ENCODE measurements at regions not wholly inside any gene's neighbourhood (a gene's known extent, or its start where the extent isn't known, plus 50 kb on each side); places are given as distances from the start of the nearest gene placed in this dataset.
"Not testable (repeated sequence)": the region's sequence is repeated elsewhere in the genome, so short reads cannot be mapped to it uniquely, and the experiment has no call there.

- H3K27ac ChIP-seq (ENCODE audit: low read depth, low read length, poor library complexity, severe bottlenecking): no peak overlapping the region
- no peak for TF ChIP-seq EZH2 (IDR thresholded peaks at IDR 0.05; ENCODE audit: borderline replicate concordance, low read length)
- no peak for TF ChIP-seq CTCF (IDR thresholded peaks at IDR 0.05; ENCODE audit: low read length)
- H3K4me3 ChIP-seq (ENCODE audit: low read depth, low read length, poor library complexity, severe bottlenecking): no peak overlapping the region
- H3K4me2 ChIP-seq (ENCODE audit: low read length): no peak overlapping the region
- H3K27me3 ChIP-seq (ENCODE audit: insufficient read depth, low read length): no peaks in the 10 kb centered on the region
- H3F3A ChIP-seq (ENCODE audit: insufficient read depth, low read length): no peaks in the 10 kb centered on the region
- no peaks in the 10 kb centered on the region for H3K4me1 ChIP-seq (ENCODE audit: insufficient read depth, low read length, severe bottlenecking)
- no peaks in the 10 kb centered on the region for H3K36me3 ChIP-seq (ENCODE audit: insufficient read depth, low read length)
- no peak overlapping the region for H2AFZ ChIP-seq (ENCODE audit: low read length)
- no peaks in the 10 kb centered on the region for H3K9me3 ChIP-seq (ENCODE audit: low read length)
- no peak overlapping the region for H3K9ac ChIP-seq (ENCODE audit: low read length)
- no peaks in the 10 kb centered on the region for H4K20me1 ChIP-seq (ENCODE audit: insufficient read depth, low read length)
- H3K9me2 ChIP-seq (ENCODE audit: low read depth, low read length): no peaks in the 10 kb centered on the region
- H3K79me2 ChIP-seq (ENCODE audit: insufficient read depth, low read length): no peaks in the 10 kb centered on the region
These were observed 90.3 kb upstream of the RANBP6 start for GRCh38 chr9:6105738-6106137.

- H4K20me1 ChIP-seq (ENCODE audit: insufficient read depth, low read length); H2AFZ ChIP-seq (ENCODE audit: low read length); H3K79me2 ChIP-seq (ENCODE audit: insufficient read depth, low read length); H3K27ac ChIP-seq (ENCODE audit: low read depth, low read length, poor library complexity, severe bottlenecking); H3K4me2 ChIP-seq (ENCODE audit: low read length); H3K9me2 ChIP-seq (ENCODE audit: low read depth, low read length); H3K9ac ChIP-seq (ENCODE audit: low read length); H3K4me3 ChIP-seq (ENCODE audit: low read depth, low read length, poor library complexity, severe bottlenecking); H3K9me3 ChIP-seq (ENCODE audit: low read length); H3F3A ChIP-seq (ENCODE audit: insufficient read depth, low read length); H3K4me1 ChIP-seq (ENCODE audit: insufficient read depth, low read length, severe bottlenecking); H3K27me3 ChIP-seq (ENCODE audit: insufficient read depth, low read length); H3K36me3 ChIP-seq (ENCODE audit: insufficient read depth, low read length): not testable (repeated sequence)
These were observed 89.0 kb upstream of the RANBP6 start for GRCh38 chr9:6104406-6104805.

- H2AFZ ChIP-seq (ENCODE audit: low read length); H3K9me3 ChIP-seq (ENCODE audit: low read length); H3F3A ChIP-seq (ENCODE audit: insufficient read depth, low read length); H3K4me1 ChIP-seq (ENCODE audit: insufficient read depth, low read length, severe bottlenecking); H3K79me2 ChIP-seq (ENCODE audit: insufficient read depth, low read length); H4K20me1 ChIP-seq (ENCODE audit: insufficient read depth, low read length); H3K4me3 ChIP-seq (ENCODE audit: low read depth, low read length, poor library complexity, severe bottlenecking); H3K9ac ChIP-seq (ENCODE audit: low read length); H3K27ac ChIP-seq (ENCODE audit: low read depth, low read length, poor library complexity, severe bottlenecking); H3K4me2 ChIP-seq (ENCODE audit: low read length); H3K27me3 ChIP-seq (ENCODE audit: insufficient read depth, low read length); H3K9me2 ChIP-seq (ENCODE audit: low read depth, low read length); H3K36me3 ChIP-seq (ENCODE audit: insufficient read depth, low read length): not testable (repeated sequence)
These were observed 88.5 kb upstream of the RANBP6 start for GRCh38 chr9:6103911-6104310.

GRCh38 chr9:6102336-6102987 is 87.0 kb upstream of the RANBP6 start:
- not testable (repeated sequence) for H2AFZ ChIP-seq (ENCODE audit: low read length); H3K9me3 ChIP-seq (ENCODE audit: low read length); H3K9ac ChIP-seq (ENCODE audit: low read length); H3K4me1 ChIP-seq (ENCODE audit: insufficient read depth, low read length, severe bottlenecking); H3K79me2 ChIP-seq (ENCODE audit: insufficient read depth, low read length); H3K4me2 ChIP-seq (ENCODE audit: low read length); H3K27me3 ChIP-seq (ENCODE audit: insufficient read depth, low read length); H3K27ac ChIP-seq (ENCODE audit: low read depth, low read length, poor library complexity, severe bottlenecking); H3K9me2 ChIP-seq (ENCODE audit: low read depth, low read length); H4K20me1 ChIP-seq (ENCODE audit: insufficient read depth, low read length); H3K36me3 ChIP-seq (ENCODE audit: insufficient read depth, low read length); H3K4me3 ChIP-seq (ENCODE audit: low read depth, low read length, poor library complexity, severe bottlenecking); H3F3A ChIP-seq (ENCODE audit: insufficient read depth, low read length)

- H2AFZ ChIP-seq (ENCODE audit: low read length); H3K9me2 ChIP-seq (ENCODE audit: low read depth, low read length); H3K9ac ChIP-seq (ENCODE audit: low read length); H3K27ac ChIP-seq (ENCODE audit: low read depth, low read length, poor library complexity, severe bottlenecking); H3F3A ChIP-seq (ENCODE audit: insufficient read depth, low read length); H3K4me2 ChIP-seq (ENCODE audit: low read length); H4K20me1 ChIP-seq (ENCODE audit: insufficient read depth, low read length); H3K27me3 ChIP-seq (ENCODE audit: insufficient read depth, low read length); H3K4me3 ChIP-seq (ENCODE audit: low read depth, low read length, poor library complexity, severe bottlenecking); H3K79me2 ChIP-seq (ENCODE audit: insufficient read depth, low read length); H3K9me3 ChIP-seq (ENCODE audit: low read length); H3K36me3 ChIP-seq (ENCODE audit: insufficient read depth, low read length); H3K4me1 ChIP-seq (ENCODE audit: insufficient read depth, low read length, severe bottlenecking): not testable (repeated sequence)
These were observed 86.3 kb upstream of the RANBP6 start for GRCh38 chr9:6101725-6102124.

- H3F3A ChIP-seq (ENCODE audit: insufficient read depth, low read length); H3K27me3 ChIP-seq (ENCODE audit: insufficient read depth, low read length); H3K9me2 ChIP-seq (ENCODE audit: low read depth, low read length); H3K36me3 ChIP-seq (ENCODE audit: insufficient read depth, low read length); H2AFZ ChIP-seq (ENCODE audit: low read length); H3K9me3 ChIP-seq (ENCODE audit: low read length); H3K27ac ChIP-seq (ENCODE audit: low read depth, low read length, poor library complexity, severe bottlenecking); H3K4me1 ChIP-seq (ENCODE audit: insufficient read depth, low read length, severe bottlenecking); H3K9ac ChIP-seq (ENCODE audit: low read length); H4K20me1 ChIP-seq (ENCODE audit: insufficient read depth, low read length); H3K4me2 ChIP-seq (ENCODE audit: low read length); H3K4me3 ChIP-seq (ENCODE audit: low read depth, low read length, poor library complexity, severe bottlenecking); H3K79me2 ChIP-seq (ENCODE audit: insufficient read depth, low read length): not testable (repeated sequence)
These were observed 83.9 kb upstream of the RANBP6 start for GRCh38 chr9:6099346-6099745.
